Astrocyte (in vitro differentiated cells and primary cell): ENCODE measurements at regions not wholly inside any gene's neighbourhood (a gene's known extent, or its start where the extent isn't known, plus 50 kb on each side); places are given as distances from the start of the nearest gene placed in this dataset.

Source experiments
- DNase-seq: peaks from one replicate; pipeline ENCODE4 v3.0.0-alpha.2; 2010; ENCODE audit warnings: low read depth
- FAIRE-seq: peaks from 2 replicates; lab custom pipeline; 2011; peaks lifted over from hg19 to GRCh38; lab: Jason Lieb, UNC
- H2AFZ ChIP-seq: 2 replicates; pipeline ENCODE4 v1.6.0; 2012; ENCODE audit warnings: low read depth, low read length, inconsistent platforms
- H3K27ac ChIP-seq: 2 replicates; pipeline ENCODE4 v1.5.1; 2011; ENCODE audit warnings: low read depth, low read length, inconsistent platforms
- H3K27me3 ChIP-seq: 2 replicates; pipeline ENCODE4 v1.6.0; 2011; ENCODE audit warnings: low read length, inconsistent platforms; ENCODE audit not compliant: insufficient read depth
- H3K36me3 ChIP-seq: 2 replicates; pipeline ENCODE4 v1.5.1; 2011; ENCODE audit warnings: low read length, inconsistent platforms; ENCODE audit not compliant: insufficient read depth
- H3K4me1 ChIP-seq: 2 replicates; pipeline ENCODE4 v1.5.1; 2011; ENCODE audit warnings: low read length, inconsistent platforms; ENCODE audit not compliant: insufficient read depth
- H3K4me2 ChIP-seq: 2 replicates; pipeline ENCODE4 v1.6.0; 2012; ENCODE audit warnings: low read length, inconsistent platforms
- H3K4me3 ChIP-seq: 2 replicates; pipeline ENCODE4 v1.5.1; 2011; ENCODE audit warnings: low read depth, mild to moderate bottlenecking, low read length, inconsistent platforms; ENCODE audit not compliant: insufficient read depth
- H3K79me2 ChIP-seq: 2 replicates; pipeline ENCODE4 v1.6.0; 2012; ENCODE audit warnings: mild to moderate bottlenecking, low read length, inconsistent platforms; ENCODE audit not compliant: insufficient read depth
- H3K9ac ChIP-seq: 2 replicates; pipeline ENCODE4 v1.6.0; 2012; ENCODE audit warnings: mild to moderate bottlenecking, low read length, inconsistent platforms
- H3K9me3 ChIP-seq: 2 replicates; pipeline ENCODE4 v1.5.1; 2012; ENCODE audit warnings: low read depth, mild to moderate bottlenecking, low read length, inconsistent platforms; ENCODE audit not compliant: insufficient read depth
- H4K20me1 ChIP-seq: 2 replicates; pipeline ENCODE4 v1.6.0; 2012; ENCODE audit warnings: low read length, inconsistent platforms; ENCODE audit not compliant: insufficient read depth
- H3K27ac Mint-ChIP-seq: one replicate; pipeline ENCODE4 v1.8.0; 2021; ENCODE audit warnings: mild to moderate bottlenecking, mixed read lengths; ENCODE audit not compliant: unreplicated experiment
- H3K27me3 Mint-ChIP-seq: one replicate; pipeline ENCODE4 v1.8.0; 2021; ENCODE audit warnings: low read depth, mixed read lengths; ENCODE audit not compliant: unreplicated experiment
- H3K36me3 Mint-ChIP-seq: one replicate; pipeline ENCODE4 v1.8.0; 2021; ENCODE audit warnings: low read depth, mixed read lengths; ENCODE audit not compliant: unreplicated experiment
- H3K4me1 Mint-ChIP-seq: one replicate; pipeline ENCODE4 v1.8.0; 2021; ENCODE audit warnings: low read depth, mixed read lengths; ENCODE audit not compliant: unreplicated experiment
- H3K4me3 Mint-ChIP-seq: one replicate; pipeline ENCODE4 v1.8.0; 2021; ENCODE audit warnings: mild to moderate bottlenecking, moderate library complexity, mixed read lengths; ENCODE audit not compliant: unreplicated experiment
- H3K9me3 Mint-ChIP-seq: one replicate; pipeline ENCODE4 v1.8.0; 2021; ENCODE audit warnings: mild to moderate bottlenecking, mixed read lengths; ENCODE audit not compliant: unreplicated experiment
- CTCF ChIP-seq: IDR thresholded peaks from 2 replicates; pipeline ENCODE4 v1.5.1; 2011; ENCODE audit warnings: low read depth, mild to moderate bottlenecking, inconsistent platforms, low read length, moderate library complexity; ENCODE audit not compliant: insufficient read depth
- EZH2 ChIP-seq: IDR thresholded peaks from 2 replicates; pipeline ENCODE4 v1.6.1; 2012; ENCODE audit warnings: mild to moderate bottlenecking, low read length, inconsistent platforms; ENCODE audit not compliant: insufficient read depth

GRCh38 chr5:174420651-174421407 is 303.6 kb upstream of the MSX2 start:
- Histone ChIP-seq H3K9me3 (no peaks in the 10 kb centered on the region), H4K20me1 (no peaks in the 10 kb centered on the region), H3K4me1 (no peaks in the 10 kb centered on the region), H3K79me2 (no peaks in the 10 kb centered on the region), H3K36me3 (no peaks in the 10 kb centered on the region), H3K4me2 (no peak overlapping the region), H3K9ac (no peak overlapping the region), H3K27ac (no peak overlapping the region), H2AFZ (no peak overlapping the region), H3K4me3 (no peak overlapping the region), H3K27me3 (no peaks in the 10 kb centered on the region)
- Mint-ChIP-seq H3K27ac (no peak overlapping the region), H3K9me3 (no peaks in the 10 kb centered on the region), H3K36me3 (no peaks in the 10 kb centered on the region), H3K27me3 (peaks cover 20% of the 10 kb centered on the region), H3K4me3 (no peak overlapping the region), H3K4me1 (peaks cover 5% of the 10 kb centered on the region)
- DNase-seq (no peak), FAIRE-seq (no peak)
- TF ChIP-seq EZH2 (no peak), CTCF (no peak)

GRCh38 chr5:174421408-174421805 is 303.0 kb upstream of the MSX2 start:
- H3K36me3 Mint-ChIP-seq = no peaks in the 10 kb centered on the region
- H3K4me3 Mint-ChIP-seq = no peak overlapping the region
- TF ChIP-seq CTCF (no peak), EZH2 (no peak)
- Histone ChIP-seq H2AFZ (no peak overlapping the region), H3K9me3 (no peaks in the 10 kb centered on the region), H3K79me2 (no peaks in the 10 kb centered on the region), H3K9ac (no peak overlapping the region), H3K27ac (no peak overlapping the region), H3K4me3 (no peak overlapping the region), H3K27me3 (no peaks in the 10 kb centered on the region), H4K20me1 (no peaks in the 10 kb centered on the region), H3K4me2 (no peak overlapping the region), H3K4me1 (no peaks in the 10 kb centered on the region), H3K36me3 (no peaks in the 10 kb centered on the region)
- H3K27me3 Mint-ChIP-seq = peaks cover 18% of the 10 kb centered on the region
- H3K9me3 Mint-ChIP-seq = no peaks in the 10 kb centered on the region
- H3K27ac Mint-ChIP-seq = no peak overlapping the region
- FAIRE-seq (no peak), DNase-seq (no peak)
- H3K4me1 Mint-ChIP-seq = peaks cover 5% of the 10 kb centered on the region

GRCh38 chr5:174423558-174423957 is 300.8 kb upstream of the MSX2 start:
- H3K9ac ChIP-seq = no peak overlapping the region
- TF ChIP-seq EZH2 (no peak), CTCF (no peak)
- H3K9me3 ChIP-seq = no peaks in the 10 kb centered on the region
- Mint-ChIP-seq H3K9me3 (no peaks in the 10 kb centered on the region), H3K4me3 (no peak overlapping the region), H3K36me3 (no peaks in the 10 kb centered on the region), H3K27me3 (peaks cover 18% of the 10 kb centered on the region), H3K27ac (no peak overlapping the region), H3K4me1 (peaks cover 5% of the 10 kb centered on the region)
- FAIRE-seq (no peak), DNase-seq (no peak)
- no peaks in the 10 kb centered on the region for H3K36me3 ChIP-seq
- H3K4me1 ChIP-seq = no peaks in the 10 kb centered on the region
- H4K20me1 ChIP-seq = no peaks in the 10 kb centered on the region
- H3K27ac ChIP-seq = no peak overlapping the region
- H3K27me3 ChIP-seq = no peaks in the 10 kb centered on the region
- H3K4me3 ChIP-seq = no peak overlapping the region
- no peak overlapping the region for H2AFZ ChIP-seq
- H3K4me2 ChIP-seq = no peak overlapping the region
- H3K79me2 ChIP-seq = no peaks in the 10 kb centered on the region
